K562 (cell line): ENCODE measurements at regions not wholly inside any gene's neighbourhood (a gene's known extent, or its start where the extent isn't known, plus 50 kb on each side); places are given as distances from the start of the nearest gene placed in this dataset.

Experiments
- ATAC-seq: fragments of 200-7000 bp; cut with Tn5 transposase; 3 replicates; pipeline ENCODE4 v1.9.1; 2020; ENCODE audit warnings: moderate library complexity
- BruUV-seq: library from RNA; stranded (reverse); fragments of 400-500 nt; replicated peaks from 2 replicates; lab custom pipeline; 2021; lab: Mats Ljungman, UMichigan
- CTCF ChIA-PET: fragments of 300-600 bp; formaldehyde crosslinking; extraction: SDS; loops from one replicate; lab custom pipeline; 2021; ENCODE audit warnings: low intra/inter-chr PET ratio; lab: Yijun Ruan, JAX
- POLR2A ChIA-PET: fragments of 300-600, 350-650 bp; sonication (Branson Sonifier 250); formaldehyde crosslinking; extraction: SDS; loops from one replicate; lab custom pipeline; 2021; ENCODE audit warnings: antibody characterized with exemption, inconsistent platforms; lab: Yijun Ruan, JAX
- DNase-seq, 4 experiments: peaks; one replicate each; pipeline versions ENCODE4 v3.0.0 to v3.0.0-alpha.2; 2011 to 2018; ENCODE audit warnings: low spot score in 3 of 4, mixed read lengths in 3 of 4; ENCODE audit errors: extremely low read depth in 1 of 4
- FAIRE-seq: peaks from 2 replicates; lab custom pipeline; 2011; peaks lifted over from hg19 to GRCh38; lab: Jason Lieb, UNC
- H2AFZ ChIP-seq: 2 replicates; pipeline ENCODE4 v1.6.0; 2011; ENCODE audit warnings: low read depth, low read length, control low read depth, inconsistent platforms
- H3K27ac ChIP-seq: fragments of 200-600 bp; 3 replicates; pipeline ENCODE4 v1.8.0; 2011; ENCODE audit warnings: low read depth, mild to moderate bottlenecking, control low read depth, inconsistent platforms, low read length, moderate library complexity, mixed read lengths; ENCODE audit errors: extremely low read depth
- H3K27me3 ChIP-seq, 2 experiments: fragments of 300-600 bp in 1 of 2; 2 replicates in 1 of 2; 3 replicates in 1 of 2; pipeline versions ENCODE4 v1.6.0 to v1.8.0; 2011; ENCODE audit warnings: inconsistent platforms in 2 of 2, low read length in 2 of 2, mild to moderate bottlenecking in 1 of 2, mixed read lengths in 1 of 2, moderate library complexity in 1 of 2; ENCODE audit not compliant: control insufficient read depth in 2 of 2, insufficient read depth in 2 of 2
- H3K36me3 ChIP-seq: fragments of 300-600 bp; 3 replicates; pipeline ENCODE4 v1.8.0; 2011; ENCODE audit warnings: mild to moderate bottlenecking, low read length, inconsistent platforms; ENCODE audit not compliant: control insufficient read depth, insufficient read depth
- H3K4me1 ChIP-seq, 2 experiments: fragments of 200-600 bp in 1 of 2; replicated peaks in 1 of 2; 2 replicates in 1 of 2; 3 replicates in 1 of 2; pipeline versions ENCODE4 v1.5.1 to v1.8.0; 2011; ENCODE audit warnings: inconsistent platforms in 2 of 2, low read length in 2 of 2, mild to moderate bottlenecking in 1 of 2, mixed read lengths in 1 of 2, moderate library complexity in 1 of 2; ENCODE audit not compliant: control insufficient read depth in 2 of 2, insufficient read depth in 2 of 2
- H3K4me2 ChIP-seq: 2 replicates; pipeline ENCODE4 v1.6.1; 2011; ENCODE audit warnings: low read length, control low read depth, inconsistent platforms, mixed read lengths; ENCODE audit not compliant: insufficient read depth
- H3K4me3 ChIP-seq: fragments of 200-600 bp; sonication (generic), shearing (Covaris generic); 2 replicates; pipeline ENCODE4 v1.5.1; 2016; ENCODE audit warnings: control low read depth, inconsistent platforms
- H3K79me2 ChIP-seq: fragments of 200-600 bp; 3 replicates; pipeline ENCODE4 v1.8.0; 2011; ENCODE audit warnings: low read length, inconsistent platforms; ENCODE audit not compliant: control insufficient read depth, insufficient read depth
- H3K9ac ChIP-seq, 2 experiments: 2 replicates each; pipeline versions ENCODE4 v1.6.0 to v1.6.1; 2011; ENCODE audit warnings: low read depth in 2 of 2, low read length in 2 of 2, control low read depth in 1 of 2, inconsistent platforms in 1 of 2, mild to moderate bottlenecking in 1 of 2, mixed read lengths in 1 of 2; ENCODE audit not compliant: insufficient read depth in 1 of 2
- H3K9me1 ChIP-seq: one replicate; pipeline ENCODE4 v1.6.0; 2011; ENCODE audit warnings: inconsistent platforms, mild to moderate bottlenecking, low read length, moderate library complexity; ENCODE audit not compliant: control insufficient read depth, insufficient read depth
- H3K9me3 ChIP-seq: replicated peaks from 2 replicates; pipeline ENCODE4 v1.5.1; 2011; ENCODE audit warnings: low read depth, low read length, inconsistent platforms; ENCODE audit not compliant: control insufficient read depth, insufficient read depth
- H4K20me1 ChIP-seq: replicated peaks from 2 replicates; pipeline ENCODE4 v1.6.1; 2011; ENCODE audit warnings: low read length, inconsistent platforms, mixed read lengths; ENCODE audit not compliant: control insufficient read depth, insufficient read depth
- ARNT ChIP-seq, 2 experiments: fragments of 450-650 bp; IDR thresholded peaks; 2 replicates each; pipeline ENCODE4 v1.6.1; 2016; ENCODE audit warnings: mild to moderate bottlenecking in 1 of 2
- ATF7 ChIP-seq: fragments of 450-650 bp; IDR thresholded peaks from 2 replicates; pipeline ENCODE4 v1.7.1; 2014; ENCODE audit warnings: mild to moderate bottlenecking, moderate library complexity
- E2F1 ChIP-seq: sonication (generic); formaldehyde crosslinking; IDR thresholded peaks from 2 replicates; pipeline ENCODE4 v1.8.1; 2023; ENCODE audit warnings: mild to moderate bottlenecking, missing genetic modification reagents, moderate library complexity
- IRF2 ChIP-seq: sonication (generic); formaldehyde crosslinking; IDR thresholded peaks from 2 replicates; pipeline ENCODE4 v1.8.1; 2022; ENCODE audit warnings: mild to moderate bottlenecking, missing genetic modification reagents
- MITF ChIP-seq: IDR thresholded peaks from 2 replicates; pipeline ENCODE4 v1.6.1; 2014; ENCODE audit warnings: antibody characterized with exemption
- PURB ChIP-seq: sonication (generic); formaldehyde crosslinking; IDR thresholded peaks from 2 replicates; pipeline ENCODE4 v1.9.0; 2021; ENCODE audit warnings: low read depth, mild to moderate bottlenecking, missing genetic modification reagents
- STAT6 ChIP-seq: sonication (generic); formaldehyde crosslinking; IDR thresholded peaks from 2 replicates; pipeline ENCODE4 v1.8.1; 2023; ENCODE audit warnings: mild to moderate bottlenecking, missing genetic modification reagents
- TCF7 ChIP-seq: sonication (generic); IDR thresholded peaks from 2 replicates; pipeline ENCODE4 v1.6.1; 2016; ENCODE audit warnings: antibody characterized with exemption, borderline replicate concordance
- TGIF2 ChIP-seq: sonication (generic); formaldehyde crosslinking; IDR thresholded peaks from 2 replicates; pipeline ENCODE4 v1.8.1; 2022; ENCODE audit warnings: mild to moderate bottlenecking, missing genetic modification reagents, moderate library complexity
- TOE1 ChIP-seq, 2 experiments: fragments of 450-650 bp in 1 of 2; sonication (generic) in 1 of 2; formaldehyde crosslinking in 1 of 2; IDR thresholded peaks; 2 replicates each; pipeline versions ENCODE4 v1.7.1 to v1.8.0; 2016 to 2022; ENCODE audit warnings: borderline replicate concordance in 2 of 2, mild to moderate bottlenecking in 2 of 2, antibody characterized with exemption in 1 of 2, inconsistent platforms in 1 of 2, low read depth in 1 of 2, missing genetic modification reagents in 1 of 2, moderate library complexity in 1 of 2
- ZFX ChIP-seq: sonication (generic); formaldehyde crosslinking; IDR thresholded peaks from 2 replicates; pipeline ENCODE4 v1.8.0; 2022; ENCODE audit warnings: mild to moderate bottlenecking, missing genetic modification reagents, moderate library complexity
- ZNF311 ChIP-seq: fragments of 250-450 bp; sonication (Bioruptor Pico); IDR thresholded peaks from 2 replicates; pipeline ENCODE4 v1.4.0; 2020; ENCODE audit warnings: mild to moderate bottlenecking, moderate library complexity
- ZNF398 ChIP-seq: fragments of 250-450 bp; sonication (Bioruptor Pico); IDR thresholded peaks from 2 replicates; pipeline ENCODE4 v1.8.0; 2021; ENCODE audit warnings: moderate library complexity, mild to moderate bottlenecking, inconsistent platforms
- WGBS: fragments of 100-300 bp; shearing (Covaris generic); methylation state at CpG from one replicate; pipeline ENCODE4 v1.1.6; 2016; ENCODE audit warnings: low coverage, mixed read lengths; ENCODE audit not compliant: insufficient coverage; ENCODE audit errors: missing lambda C conversion rate; 5-methylcytosine and 5-hydroxymethylcytosine counted together
- in situ Hi-C: fragments of 300-500 bp; cut with MboI; formaldehyde crosslinking; loops from 4 replicates; pipeline ENCODE4 v1.15.0; 2018; ENCODE audit warnings: inconsistent platforms, mixed read lengths
- intact Hi-C: fragments of 100-400 bp; cut with micrococcal nuclease; formaldehyde crosslinking; loops from 2 replicates; pipeline ENCODE4 v1.14.2; 2022

GRCh38 chr7:22591271-22591670, 91.3 kb upstream of the STEAP1B start:
- Histone ChIP-seq H3K4me2 (no peak overlapping the region), H3K9me1 (no peaks in the 10 kb centered on the region), H4K20me1 (no peaks in the 10 kb centered on the region), H2AFZ (no peak overlapping the region), H3K4me3 (no peak overlapping the region), H3K36me3 (peaks cover 3% of the 10 kb centered on the region; the same call in 2 of the 3 replicates), H3K9me3 (no peaks in the 10 kb centered on the region), H3K27ac (no peak overlapping the region), H3K4me1 (no peaks in the 10 kb centered on the region; a peak in 1 of 5 replicates), H3K27me3 (no peaks in the 10 kb centered on the region), H3K79me2 (no peaks in the 10 kb centered on the region), H3K9ac (no peak overlapping the region)
- in situ Hi-C loops: no loop called here
- TF ChIP-seq TGIF2 (no peak), TOE1 (IDR thresholded peaks at IDR 0.05; ENCODE audit: borderline replicate concordance) (no peak), TOE1 (CRISPR knock-in tag; IDR thresholded peaks at IDR 0.05; ENCODE audit: borderline replicate concordance, low read depth) (no peak), STAT6 (no peak), PURB (CRISPR knock-in tag) (no peak), ARNT (IDR thresholded peaks at IDR 0.05) (no peak), IRF2 (CRISPR knock-in tag) (no peak), E2F1 (CRISPR knock-in tag) (no peak), MITF (no peak), ZNF311 (no peak), TCF7 (no peak), ZFX (CRISPR knock-in tag) (no peak), ZNF398 (no peak), ATF7 (no peak)
- no TSS peak for BruUV-seq
- ATAC-seq (no peak), FAIRE-seq (no peak), DNase-seq (no peak)
- intact Hi-C loops: no loop called here
- 81% methylated on average over 2 of the region's 2 CpGs for WGBS
- ChIA-PET CTCF (no interaction called here), POLR2A (no interaction called here)
